Astrocyte (in vitro differentiated cells and primary cell): ENCODE measurements at regions not wholly inside any gene's neighbourhood (a gene's known extent, or its start where the extent isn't known, plus 50 kb on each side); places are given as distances from the start of the nearest gene placed in this dataset.

Source experiments
- EZH2 ChIP-seq: IDR thresholded peaks from 2 replicates; pipeline ENCODE4 v1.6.1; 2012; ENCODE audit warnings: mild to moderate bottlenecking, low read length, inconsistent platforms; ENCODE audit not compliant: insufficient read depth
- TF ChIP-seq, protein P1 (sequence below): IDR thresholded peaks from 2 replicates; pipeline ENCODE4 v1.5.1; 2011; ENCODE audit warnings: low read depth, mild to moderate bottlenecking, inconsistent platforms, low read length, moderate library complexity; ENCODE audit not compliant: insufficient read depth

DNA sequence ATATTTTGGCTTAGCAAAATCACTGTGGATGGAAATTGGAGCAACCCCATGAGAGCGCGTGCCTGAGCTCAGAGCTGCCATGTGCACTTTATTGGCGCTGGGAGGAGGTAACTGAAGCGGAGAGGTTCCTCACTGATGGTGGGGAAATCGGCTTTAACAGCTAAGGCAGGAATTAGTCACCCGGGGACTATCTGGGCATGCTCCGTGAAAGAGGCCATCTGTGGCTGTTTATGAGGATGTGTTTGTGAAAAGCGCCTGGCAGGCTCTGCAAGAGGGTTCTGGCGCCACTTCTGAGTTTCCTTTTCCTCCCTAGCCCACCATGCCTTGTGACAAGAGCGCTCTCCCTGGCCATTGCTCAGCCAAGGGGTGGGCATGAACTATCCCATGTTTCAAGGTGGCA lies 815.6 kb downstream of the UQCRFS1 start:
- TF ChIP-seq, protein P1, sequence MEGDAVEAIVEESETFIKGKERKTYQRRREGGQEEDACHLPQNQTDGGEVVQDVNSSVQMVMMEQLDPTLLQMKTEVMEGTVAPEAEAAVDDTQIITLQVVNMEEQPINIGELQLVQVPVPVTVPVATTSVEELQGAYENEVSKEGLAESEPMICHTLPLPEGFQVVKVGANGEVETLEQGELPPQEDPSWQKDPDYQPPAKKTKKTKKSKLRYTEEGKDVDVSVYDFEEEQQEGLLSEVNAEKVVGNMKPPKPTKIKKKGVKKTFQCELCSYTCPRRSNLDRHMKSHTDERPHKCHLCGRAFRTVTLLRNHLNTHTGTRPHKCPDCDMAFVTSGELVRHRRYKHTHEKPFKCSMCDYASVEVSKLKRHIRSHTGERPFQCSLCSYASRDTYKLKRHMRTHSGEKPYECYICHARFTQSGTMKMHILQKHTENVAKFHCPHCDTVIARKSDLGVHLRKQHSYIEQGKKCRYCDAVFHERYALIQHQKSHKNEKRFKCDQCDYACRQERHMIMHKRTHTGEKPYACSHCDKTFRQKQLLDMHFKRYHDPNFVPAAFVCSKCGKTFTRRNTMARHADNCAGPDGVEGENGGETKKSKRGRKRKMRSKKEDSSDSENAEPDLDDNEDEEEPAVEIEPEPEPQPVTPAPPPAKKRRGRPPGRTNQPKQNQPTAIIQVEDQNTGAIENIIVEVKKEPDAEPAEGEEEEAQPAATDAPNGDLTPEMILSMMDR, result no peak
- TF ChIP-seq EZH2, result no peak
